CD4-positive, alpha-beta T cell (primary cell): ENCODE measurements at regions not wholly inside any gene's neighbourhood (a gene's known extent, or its start where the extent isn't known, plus 50 kb on each side); places are given as distances from the start of the nearest gene placed in this dataset.
A peak's percentile ranks its signal among the peaks of the same experiment; 100 is the strongest.

ENCODE experiments used
- ATAC-seq: fragments of 200-7000 bp; cut with Tn5 transposase; one replicate; pipeline ENCODE4 v1.10.0; 2022; ENCODE audit warnings: mild to moderate bottlenecking; ENCODE audit not compliant: poor library complexity
- CTCF ChIA-PET: fragments of 350-600 bp; sonication (Branson Sonifier 250); formaldehyde crosslinking; loops from one replicate; lab custom pipeline; 2021; ENCODE audit warnings: antibody characterized with exemption, inconsistent platforms; lab: Charles Lee
- POLR2A ChIA-PET: fragments of 350-600 bp; sonication (Branson Sonifier 250); formaldehyde crosslinking; loops from one replicate; lab custom pipeline; 2021; ENCODE audit warnings: antibody characterized with exemption, inconsistent platforms; lab: Charles Lee
- DNase-seq, 14 experiments: peaks; one replicate each; pipeline ENCODE4 v3.0.0-alpha.2; 2013 to 2020; ENCODE audit warnings: mixed read lengths in 2 of 14
- H3K27ac ChIP-seq, 2 donors: one replicate each; pipeline versions ENCODE4 v1.5.1 to v1.7.0; 2013; ENCODE audit warnings: low read length in 2 of 2, low read depth in 1 of 2, mild to moderate bottlenecking in 1 of 2
- H3K27me3 ChIP-seq, 2 experiments: 1 replicate in 1 of 2; 2 replicates in 1 of 2; pipeline versions ENCODE4 v1.6.1 to v1.7.0; 2013; ENCODE audit warnings: low read length in 2 of 2, control low read depth in 1 of 2, mild to moderate bottlenecking in 1 of 2, moderate library complexity in 1 of 2; ENCODE audit not compliant: insufficient read depth in 2 of 2, control insufficient read depth in 1 of 2
- H3K36me3 ChIP-seq: one replicate; pipeline ENCODE4 v1.6.1; 2013; ENCODE audit warnings: low read length, control low read depth; ENCODE audit not compliant: insufficient read depth
- H3K4me1 ChIP-seq: one replicate; pipeline ENCODE4 v1.6.1; 2013; ENCODE audit warnings: low read length, control low read depth; ENCODE audit not compliant: insufficient read depth
- H3K4me3 ChIP-seq: one replicate; pipeline ENCODE4 v1.5.1; 2013; ENCODE audit warnings: mild to moderate bottlenecking, low read length, moderate library complexity
- H3K9me3 ChIP-seq, 2 experiments: 1 replicate in 1 of 2; 2 replicates in 1 of 2; pipeline versions ENCODE4 v1.6.1 to v1.7.0; 2013; ENCODE audit warnings: low read length in 2 of 2, mild to moderate bottlenecking in 2 of 2, control low read depth in 1 of 2, moderate library complexity in 1 of 2; ENCODE audit not compliant: control insufficient read depth in 1 of 2, insufficient read depth in 1 of 2
- H3K27ac Mint-ChIP-seq: one replicate; pipeline ENCODE4 v1.8.0; 2020; ENCODE audit warnings: mixed read lengths
- H3K27me3 Mint-ChIP-seq: one replicate; pipeline ENCODE4 v1.8.0; 2021; ENCODE audit warnings: mixed read lengths
- H3K36me3 Mint-ChIP-seq: one replicate; pipeline ENCODE4 v1.8.0; 2021; ENCODE audit warnings: low read depth, mixed read lengths
- H3K4me1 Mint-ChIP-seq: one replicate; pipeline ENCODE4 v1.8.0; 2021; ENCODE audit warnings: low read depth, mixed read lengths
- H3K4me3 Mint-ChIP-seq: one replicate; pipeline ENCODE4 v1.8.0; 2020; ENCODE audit warnings: mild to moderate bottlenecking, mixed read lengths
- H3K9me3 Mint-ChIP-seq: one replicate; pipeline ENCODE4 v1.8.0; 2020; ENCODE audit warnings: mixed read lengths
- intact Hi-C, 2 experiments: fragments of 100-400 bp; cut with DNase I in 1 of 2; cut with micrococcal nuclease in 1 of 2; formaldehyde crosslinking; loops; one replicate each; pipeline versions ENCODE4 v1.15.1 to v1.9.0; 2023 to 2025; cut with DNase I, micrococcal nuclease
- TF ChIP-seq, protein P1 (sequence below): fragments of 200-600 bp; IDR thresholded peaks from one replicate; pipeline ENCODE4 v1.8.0; 2022; ENCODE audit warnings: antibody characterized with exemption, mild to moderate bottlenecking

DNA sequence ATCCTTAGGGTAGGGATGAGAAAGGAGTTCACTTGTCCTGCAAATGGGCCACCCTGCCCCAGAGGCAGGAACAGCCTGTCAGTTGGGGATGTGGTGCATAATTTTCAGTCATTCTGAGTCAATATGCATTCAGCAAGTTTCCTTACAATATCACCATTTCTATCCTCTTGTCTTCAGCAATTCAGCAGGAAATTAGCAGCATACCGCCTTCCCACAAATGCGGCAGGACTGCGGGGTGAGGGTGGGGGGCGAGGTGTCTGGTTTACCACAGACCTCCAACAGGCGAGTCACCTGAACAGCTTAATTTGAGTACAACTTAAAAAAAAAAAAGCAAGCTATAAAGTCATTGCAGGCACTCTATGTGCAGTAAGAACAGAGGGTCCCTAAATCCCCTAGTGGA lies 126.8 kb downstream of the MAP3K7 start:
- Histone ChIP-seq H3K4me1 (peaks cover 46% of the 10 kb centered on the region), H3K36me3 (no peaks in the 10 kb centered on the region), H3K27ac (no peak overlapping the region), H3K27me3 (no peaks in the 10 kb centered on the region), H3K4me3 (no peak overlapping the region), H3K9me3 (no peaks in the 10 kb centered on the region)
- no peaks in the 10 kb centered on the region for H3K9me3 Mint-ChIP-seq
- intact Hi-C loops: loop anchor here in 1 of 2 experiments (5.0 kb wide), 1 partner anchor 48 kb away; no protein-coding TSS in a partner anchor
- H3K27ac Mint-ChIP-seq: peak overlapping the region; percentile 83
- no peak overlapping the region for H3K4me3 Mint-ChIP-seq
- peak in 1 of 14 experiments; percentile 28 for DNase-seq
- no peaks in the 10 kb centered on the region for H3K27me3 Mint-ChIP-seq
- H3K36me3 Mint-ChIP-seq: no peaks in the 10 kb centered on the region
- peaks cover 64% of the 10 kb centered on the region for H3K4me1 Mint-ChIP-seq
- ATAC-seq: no peak
- CTCF ChIA-PET: interaction anchor here (0.5 to 1.8 kb wide), 3 partner anchors 12 to 77 kb away, joined by 3 to 5 read pairs (median 3); no protein-coding TSS in a partner anchor
- POLR2A ChIA-PET: interaction anchor here (1.0 to 2.2 kb wide), 2 partner anchors 10 to 58 kb away, joined by 3 to 6 read pairs; no protein-coding TSS in a partner anchor
- TF ChIP-seq, protein P1, sequence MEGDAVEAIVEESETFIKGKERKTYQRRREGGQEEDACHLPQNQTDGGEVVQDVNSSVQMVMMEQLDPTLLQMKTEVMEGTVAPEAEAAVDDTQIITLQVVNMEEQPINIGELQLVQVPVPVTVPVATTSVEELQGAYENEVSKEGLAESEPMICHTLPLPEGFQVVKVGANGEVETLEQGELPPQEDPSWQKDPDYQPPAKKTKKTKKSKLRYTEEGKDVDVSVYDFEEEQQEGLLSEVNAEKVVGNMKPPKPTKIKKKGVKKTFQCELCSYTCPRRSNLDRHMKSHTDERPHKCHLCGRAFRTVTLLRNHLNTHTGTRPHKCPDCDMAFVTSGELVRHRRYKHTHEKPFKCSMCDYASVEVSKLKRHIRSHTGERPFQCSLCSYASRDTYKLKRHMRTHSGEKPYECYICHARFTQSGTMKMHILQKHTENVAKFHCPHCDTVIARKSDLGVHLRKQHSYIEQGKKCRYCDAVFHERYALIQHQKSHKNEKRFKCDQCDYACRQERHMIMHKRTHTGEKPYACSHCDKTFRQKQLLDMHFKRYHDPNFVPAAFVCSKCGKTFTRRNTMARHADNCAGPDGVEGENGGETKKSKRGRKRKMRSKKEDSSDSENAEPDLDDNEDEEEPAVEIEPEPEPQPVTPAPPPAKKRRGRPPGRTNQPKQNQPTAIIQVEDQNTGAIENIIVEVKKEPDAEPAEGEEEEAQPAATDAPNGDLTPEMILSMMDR: no peak

DNA sequence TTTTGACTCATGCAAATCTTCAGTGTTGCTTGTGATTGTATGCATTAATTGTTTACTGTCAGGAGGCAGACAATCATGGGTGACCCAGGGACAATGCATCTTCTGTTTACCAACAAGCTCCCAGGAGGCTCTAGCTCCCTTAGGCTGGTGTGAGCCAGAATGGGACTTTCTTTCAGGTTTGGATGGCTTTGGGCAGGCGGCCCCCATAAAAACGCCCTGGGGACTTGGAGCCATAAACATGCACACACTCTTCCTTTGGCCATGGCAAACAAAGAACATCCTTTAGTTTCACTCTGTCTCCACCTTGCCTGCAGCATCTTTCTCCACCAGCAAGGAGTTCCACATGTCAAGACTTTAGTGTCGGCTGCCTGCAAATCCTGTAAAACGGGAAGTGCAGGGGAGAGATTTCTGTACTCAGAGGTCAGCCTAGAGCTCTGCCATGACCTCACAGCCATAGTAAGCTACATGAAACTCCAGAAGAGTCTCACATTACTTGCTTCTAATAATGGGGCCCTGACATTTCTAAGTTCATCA lies 127.6 kb downstream of the MAP3K7 start:
- peak overlapping the region; percentile 83 for H3K27ac Mint-ChIP-seq
- H3K4me1 Mint-ChIP-seq: peaks cover 60% of the 10 kb centered on the region

DNA sequence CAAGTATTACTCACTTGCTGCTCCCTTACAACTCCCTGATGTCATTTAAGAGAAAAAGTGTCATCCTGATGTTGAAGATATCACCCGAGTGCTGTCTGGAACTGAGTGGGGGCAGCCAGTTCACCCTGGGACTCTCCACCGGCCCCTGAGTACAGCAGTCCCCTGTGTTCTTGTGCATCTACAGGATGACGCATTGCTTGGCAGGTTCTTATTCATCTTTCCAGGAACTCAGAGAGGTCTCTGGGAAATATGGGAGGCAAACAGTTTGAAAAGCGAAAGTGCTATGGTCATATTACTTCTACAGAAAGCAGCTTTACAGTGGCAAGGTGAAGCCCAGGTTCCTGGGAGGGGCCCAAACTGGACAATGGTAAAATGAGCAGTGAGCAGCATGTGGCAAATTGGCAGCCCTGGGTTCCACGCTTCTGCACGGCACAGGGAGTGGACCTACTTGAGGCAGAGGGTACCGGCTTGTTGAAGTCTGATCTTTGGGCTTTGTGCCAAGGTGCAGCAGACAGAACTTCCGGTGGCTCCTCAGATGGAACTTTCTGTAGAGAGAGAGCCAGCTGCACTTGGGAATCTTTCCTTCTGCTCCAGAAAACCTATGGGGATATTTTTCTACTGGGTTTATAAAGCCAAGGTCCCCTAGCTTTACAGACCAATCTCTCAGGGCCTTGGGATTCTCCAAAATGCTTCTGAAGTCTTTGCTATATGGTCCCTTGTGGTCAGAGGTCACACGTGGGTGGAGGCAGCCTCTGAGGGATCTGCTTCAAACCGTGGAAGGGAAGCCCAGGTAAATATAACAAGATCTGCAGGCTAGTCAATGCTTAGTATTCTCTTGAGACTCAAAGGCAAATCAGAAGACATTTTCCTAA lies 128.3 kb downstream of the MAP3K7 start:
- Mint-ChIP-seq H3K27ac (peak overlapping the region; percentile 83), H3K36me3 (no peaks in the 10 kb centered on the region), H3K27me3 (no peaks in the 10 kb centered on the region), H3K4me3 (peak overlapping the region; percentile 75), H3K9me3 (no peaks in the 10 kb centered on the region), H3K4me1 (peaks cover 53% of the 10 kb centered on the region)
- intact Hi-C loops: no loop called here
- ChIA-PET POLR2A (interaction anchor here (0.9 to 2.2 kb wide), 2 partner anchors 35 to 56 kb away, joined by 3 to 6 read pairs; no protein-coding TSS in a partner anchor), CTCF (interaction anchor here (0.6 to 1.8 kb wide), 3 partner anchors 21 to 518 kb away, joined by 3 to 5 read pairs (median 3); no protein-coding TSS in a partner anchor)
- Histone ChIP-seq H3K27me3 (no peaks in the 10 kb centered on the region), H3K36me3 (no peaks in the 10 kb centered on the region), H3K9me3 (no peaks in the 10 kb centered on the region), H3K27ac (no peak overlapping the region), H3K4me1 (peaks cover 34% of the 10 kb centered on the region), H3K4me3 (peak overlapping the region; percentile 28)
- TF ChIP-seq, protein P1: no peak
- peak; percentile 80 for ATAC-seq
- peak in 13 of 14 experiments; percentile 22 to 70 (median 44) for DNase-seq

More for the DNA sequence above, 127.6 kb downstream of the MAP3K7 start:
- CTCF ChIA-PET: interaction anchor here (1.6 to 1.8 kb wide), 2 partner anchors 13 to 20 kb away, joined by 3 to 5 read pairs; no protein-coding TSS in a partner anchor
- Mint-ChIP-seq H3K9me3 (no peaks in the 10 kb centered on the region), H3K27me3 (no peaks in the 10 kb centered on the region), H3K36me3 (no peaks in the 10 kb centered on the region), H3K4me3 (peak overlapping the region; percentile 75)
- no peak overlapping the region for H3K27ac ChIP-seq
- ATAC-seq (no peak), DNase-seq (no peak)
- H3K27me3 ChIP-seq: no peaks in the 10 kb centered on the region
- POLR2A ChIA-PET: interaction anchor here (0.9 to 2.2 kb wide), 3 partner anchors 9 to 57 kb away, joined by 3 to 6 read pairs (median 3); no protein-coding TSS in a partner anchor
- TF ChIP-seq, protein P1: no peak
- intact Hi-C loops: no loop called here
- no peak overlapping the region for H3K4me3 ChIP-seq
- no peaks in the 10 kb centered on the region for H3K36me3 ChIP-seq
- peaks cover 41% of the 10 kb centered on the region for H3K4me1 ChIP-seq
- no peaks in the 10 kb centered on the region for H3K9me3 ChIP-seq
